Body of pancreas (tissue), 4 donors: ENCODE measurements at regions not wholly inside any gene's neighbourhood (a gene's known extent, or its start where the extent isn't known, plus 50 kb on each side); places are given as distances from the start of the nearest gene placed in this dataset.

Source experiments
- ATAC-seq: fragments of 150-250 bp; one replicate; pipeline ENCODE4 v1.9.1; 2016
- DNase-seq, 4 donors: peaks; one replicate each; pipeline ENCODE4 v3.0.0-alpha.2; 2019
- H3K27ac ChIP-seq, 4 donors: fragments of 200-600 bp; sonication (generic); 1 replicate in 3 of 4; 2 replicates in 1 of 4; pipeline versions ENCODE4 v1.5.1 to v1.6.1; 2016 to 2019; ENCODE audit warnings: mild to moderate bottlenecking in 1 of 4, mixed read lengths in 1 of 4, moderate library complexity in 1 of 4
- H3K27me3 ChIP-seq, 2 donors: fragments of 200-600 bp; sonication (generic); one replicate each; pipeline ENCODE4 v1.6.0; 2016; ENCODE audit warnings: mild to moderate bottlenecking in 1 of 2
- H3K36me3 ChIP-seq, 2 donors: fragments of 200-600 bp; sonication (generic); replicated peaks in 1 of 2; 2 replicates each; pipeline ENCODE4 v1.5.1; 2016; ENCODE audit warnings: low read depth in 2 of 2; ENCODE audit not compliant: insufficient read depth in 1 of 2
- H3K4me1 ChIP-seq: fragments of 200-600 bp; sonication (generic); one replicate; pipeline ENCODE4 v1.6.0; 2016
- H3K4me3 ChIP-seq, 2 donors: fragments of 200-600 bp; sonication (generic); 1 replicate in 1 of 2; 2 replicates in 1 of 2; pipeline ENCODE4 v1.5.1; 2016 to 2019
- H3K9me3 ChIP-seq, 3 donors: fragments of 200-600 bp; sonication (generic); 1 replicate in 2 of 3; 2 replicates in 1 of 3; pipeline ENCODE4 v1.5.1; 2016
- CTCF ChIP-seq, 7 experiments: fragments of 450-650 bp in 4 of 7; fragments of 200-600 bp in 3 of 7; sonication (generic) in 3 of 7; IDR thresholded peaks; one replicate each; pipeline ENCODE4 v1.5.1; 2016 to 2019; ENCODE audit warnings: antibody characterized with exemption in 7 of 7
- POLR2A ChIP-seq, 3 donors: fragments of 450-650 bp; IDR thresholded peaks; one replicate each; pipeline ENCODE4 v1.6.1; 2016; ENCODE audit warnings: antibody characterized with exemption in 3 of 3, mild to moderate bottlenecking in 2 of 3
- WGBS, 2 donors: methylation state at CpG; one replicate each; pipeline ENCODE4 v1.1.5; 2017; 5-methylcytosine and 5-hydroxymethylcytosine counted together
- intact Hi-C: fragments of 100-400 bp; cut with DNase I; formaldehyde crosslinking; loops from one replicate; pipeline ENCODE4 v1.15.1; 2023

- no peaks in the 10 kb centered on the region for H3K9me3 ChIP-seq
Measured at GRCh38 chr11:82080160-82080559, 653.5 kb downstream of the FAM181B start.

GRCh38 chr11:82076126-82076525 is 657.5 kb downstream of the FAM181B start:
- no peak for ATAC-seq
- DNase-seq, result no peak
- WGBS, 2 donors, result 53 to 55% methylated on average over 3 of the region's 3 CpGs

More at GRCh38 chr11:82080160-82080559, 653.5 kb downstream of the FAM181B start:
- no peak overlapping the region for H3K4me3 ChIP-seq
- DNase-seq, result no peak
- no peak overlapping the region for H3K27ac ChIP-seq
- no peaks in the 10 kb centered on the region for H3K36me3 ChIP-seq
- WGBS, 2 donors, result 45 to 56% methylated on average over 2 of the region's 2 CpGs
- intact Hi-C loops, result no loop called here
- H3K4me1 ChIP-seq, result no peaks in the 10 kb centered on the region
- ATAC-seq, result no peak
- no peak for TF ChIP-seq CTCF (IDR thresholded peaks at IDR 0.05)
- no peak for TF ChIP-seq POLR2A (IDR thresholded peaks at IDR 0.05)
- no peaks in the 10 kb centered on the region for H3K27me3 ChIP-seq

GRCh38 chr11:82059505-82059904 is 674.2 kb downstream of the FAM181B start:
- WGBS, 2 donors, result 73 to 74% methylated on average over 3 of the region's 3 CpGs
- ATAC-seq, result no peak

More at GRCh38 chr11:82076126-82076525, 657.5 kb downstream of the FAM181B start:
- H3K27me3 ChIP-seq, result no peaks in the 10 kb centered on the region
- no peaks in the 10 kb centered on the region for H3K9me3 ChIP-seq
- H3K4me3 ChIP-seq, result no peak overlapping the region
- H3K36me3 ChIP-seq, result no peaks in the 10 kb centered on the region
- no peak for TF ChIP-seq POLR2A (IDR thresholded peaks at IDR 0.05)
- TF ChIP-seq CTCF (IDR thresholded peaks at IDR 0.05), result no peak
- intact Hi-C loops, result no loop called here
- no peak overlapping the region for H3K27ac ChIP-seq
- H3K4me1 ChIP-seq, result no peaks in the 10 kb centered on the region

GRCh38 chr11:82056450-82056849 is 677.2 kb downstream of the FAM181B start:
- intact Hi-C loops, result no loop called here
- Histone ChIP-seq H3K4me3 (no peak overlapping the region), H3K36me3 (no peaks in the 10 kb centered on the region), H3K9me3 (no peaks in the 10 kb centered on the region), H3K27ac (no peak overlapping the region), H3K4me1 (no peaks in the 10 kb centered on the region), H3K27me3 (no peaks in the 10 kb centered on the region)
- DNase-seq (no peak), ATAC-seq (no peak)
- TF ChIP-seq CTCF (IDR thresholded peaks at IDR 0.05) (no peak), POLR2A (IDR thresholded peaks at IDR 0.05) (no peak)
- 33 to 40% methylated on average over 1 of the region's 1 CpG for WGBS, 2 donors

More at GRCh38 chr11:82059505-82059904, 674.2 kb downstream of the FAM181B start:
- Histone ChIP-seq H3K4me1 (no peaks in the 10 kb centered on the region), H3K36me3 (no peaks in the 10 kb centered on the region), H3K27ac (no peak overlapping the region), H3K9me3 (no peaks in the 10 kb centered on the region), H3K27me3 (no peaks in the 10 kb centered on the region), H3K4me3 (no peak overlapping the region)
- no peak for TF ChIP-seq POLR2A (IDR thresholded peaks at IDR 0.05)
- TF ChIP-seq CTCF (IDR thresholded peaks at IDR 0.05), result no peak
- DNase-seq, result no peak
- intact Hi-C loops, result no loop called here

- Histone ChIP-seq H3K27me3 (no peaks in the 10 kb centered on the region), H3K4me3 (no peak overlapping the region), H3K36me3 (no peaks in the 10 kb centered on the region), H3K27ac (no peak overlapping the region), H3K4me1 (no peaks in the 10 kb centered on the region), H3K9me3 (no peaks in the 10 kb centered on the region)
- TF ChIP-seq POLR2A (IDR thresholded peaks at IDR 0.05) (no peak), CTCF (IDR thresholded peaks at IDR 0.05) (no peak)
- 57 to 58% methylated on average over 1 to 3 of the region's 3 CpGs for whole genome bisulfite sequencing, 2 donors
- no peak for DNase-seq
- ATAC-seq, result no peak
- intact Hi-C loops, result no loop called here
Measured at GRCh38 chr11:82049199-82049598, 684.5 kb downstream of the FAM181B start.
